GM18909 (cell line): ENCODE measurements at regions not wholly inside any gene's neighbourhood (a gene's known extent, or its start where the extent isn't known, plus 50 kb on each side); places are given as distances from the start of the nearest gene placed in this dataset.

Experiments
- ATAC-seq: cut with Tn5 transposase; IDR thresholded peaks from one replicate; pipeline ENCODE4 v1.9.1; 2021; ENCODE audit warnings: mild to moderate bottlenecking; ENCODE audit not compliant: unreplicated experiment, poor library complexity

GRCh38 chr6:14316651-14317386, 199.2 kb downstream of the CD83 start:
- ATAC-seq: no peak

GRCh38 chr6:14317387-14317970, 199.9 kb downstream of the CD83 start:
- ATAC-seq: no peak

- ATAC-seq: no peak
Observed at GRCh38 chr6:14320332-14320731, 202.8 kb downstream of the CD83 start.

- ATAC-seq: no peak
Observed at GRCh38 chr6:14321992-14322772, 204.6 kb downstream of the CD83 start.

GRCh38 chr6:14322841-14323240, 205.3 kb downstream of the CD83 start:
- ATAC-seq: no peak

GRCh38 chr6:14326774-14327173, 209.2 kb downstream of the CD83 start:
- ATAC-seq: no peak

- ATAC-seq: no peak
Observed at GRCh38 chr6:14328163-14328562, 210.6 kb downstream of the CD83 start.

- no peak for ATAC-seq
Observed at GRCh38 chr6:14333556-14334305, 216.2 kb downstream of the CD83 start.

- no peak for ATAC-seq
Observed at GRCh38 chr6:14335071-14335470, 217.5 kb downstream of the CD83 start.

GRCh38 chr6:14337152-14337551, 219.6 kb downstream of the CD83 start:
- ATAC-seq: no peak

- no peak for ATAC-seq
Observed at GRCh38 chr6:14339172-14339571, 221.6 kb downstream of the CD83 start.

GRCh38 chr6:14339711-14340584, 222.4 kb downstream of the CD83 start:
- no peak for ATAC-seq

GRCh38 chr6:14344486-14344885, 226.9 kb downstream of the CD83 start:
- ATAC-seq: no peak

- no peak for ATAC-seq
Observed at GRCh38 chr6:14348389-14348788, 230.8 kb downstream of the CD83 start.

GRCh38 chr6:14349507-14349906, 231.9 kb downstream of the CD83 start:
- ATAC-seq: no peak

GRCh38 chr6:14350210-14350609, 232.6 kb downstream of the CD83 start:
- no peak for ATAC-seq

- ATAC-seq: no peak
Observed at GRCh38 chr6:14353281-14353680, 235.7 kb downstream of the CD83 start.

GRCh38 chr6:14353798-14354197, 236.2 kb downstream of the CD83 start:
- no peak for ATAC-seq

GRCh38 chr6:14354919-14355572, 237.5 kb downstream of the CD83 start:
- no peak for ATAC-seq
